HTR-8/SVneo (cell line): ENCODE measurements at regions not wholly inside any gene's neighbourhood (a gene's known extent, or its start where the extent isn't known, plus 50 kb on each side); places are given as distances from the start of the nearest gene placed in this dataset.
"Not testable (repeated sequence)": the region's sequence is repeated elsewhere in the genome, so short reads cannot be mapped to it uniquely, and the experiment has no call there.

Source experiments
- DNase-seq: peaks from one replicate; pipeline ENCODE4 v3.0.0; 2011; ENCODE audit warnings: low spot score, mixed read lengths; ENCODE audit not compliant: insufficient read length
- FAIRE-seq: peaks from 2 replicates; lab custom pipeline; 2011; peaks lifted over from hg19 to GRCh38; lab: Jason Lieb, UNC

DNA sequence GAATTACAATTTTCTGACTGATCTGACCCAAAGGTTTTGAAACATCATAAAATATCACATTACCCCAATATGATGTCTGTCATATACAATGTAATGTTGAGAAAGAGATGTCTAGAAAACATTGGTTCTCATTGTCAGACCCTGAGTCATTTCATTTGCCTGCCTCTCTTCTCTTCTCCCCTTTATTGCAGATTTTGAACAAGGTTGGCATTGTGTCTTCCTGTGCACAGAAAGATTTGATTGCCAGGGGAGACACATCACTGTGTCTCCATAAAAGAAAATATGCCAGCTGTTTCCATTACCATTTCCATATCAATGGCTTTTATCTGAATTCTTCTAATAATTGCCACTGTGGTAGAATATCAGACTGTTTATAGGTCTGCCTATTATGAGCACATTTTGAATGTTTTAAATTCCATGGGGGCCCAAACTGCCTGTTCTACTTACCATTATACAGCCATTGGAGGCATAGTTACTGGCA is 65.6 kb downstream of the IFI44 start:
- no peak for FAIRE-seq
- DNase-seq = no peak

DNA sequence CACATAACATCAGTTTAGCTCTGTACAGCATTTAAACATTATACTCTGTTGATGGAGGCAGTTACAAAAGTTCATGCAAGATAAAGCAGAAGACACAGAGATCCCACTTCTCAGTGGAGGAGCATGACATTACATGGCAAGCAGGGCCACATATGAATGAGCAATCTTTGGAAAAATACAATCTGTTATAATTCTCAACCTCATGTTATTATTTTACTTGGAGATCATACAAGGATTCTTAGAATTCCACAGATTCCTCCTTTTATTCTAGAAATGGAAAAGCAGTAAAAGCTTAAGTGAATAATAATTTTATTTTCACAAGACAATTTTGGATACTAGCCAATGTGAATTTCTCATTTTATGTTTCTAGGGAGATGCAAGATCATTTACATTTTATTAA is 66.6 kb downstream of the IFI44 start:
- FAIRE-seq (no peak), DNase-seq (no peak)

DNA sequence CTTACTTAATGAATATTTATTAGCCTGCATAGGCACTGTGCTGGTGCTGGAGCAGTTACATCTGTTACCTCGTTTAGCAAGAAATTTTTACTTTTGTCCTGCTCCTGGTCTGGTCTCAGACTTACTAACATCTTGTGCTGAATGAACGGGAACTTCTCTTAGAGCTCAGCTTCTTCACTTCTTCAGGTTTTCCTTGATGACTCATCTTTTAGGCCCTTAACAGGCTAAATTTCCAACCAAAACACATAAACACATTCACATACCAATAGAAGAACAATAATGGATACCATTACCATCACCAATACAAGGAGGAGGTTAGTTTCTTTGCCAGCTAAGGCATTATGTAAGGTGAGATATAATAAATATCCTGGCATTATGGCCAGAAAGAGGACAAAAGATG is 68.9 kb downstream of the IFI44 start:
- FAIRE-seq = no peak
- DNase-seq = no peak

- FAIRE-seq (no peak), DNase-seq (no peak)
Observed at GRCh38 chr1:78721136-78721535, 71.5 kb downstream of the IFI44 start.

GRCh38 chr1:78722105-78722504 is 72.5 kb downstream of the IFI44 start:
- no peak for DNase-seq

GRCh38 chr1:78722521-78722920 is 72.9 kb downstream of the IFI44 start:
- FAIRE-seq (no peak), DNase-seq (no peak)

More at GRCh38 chr1:78722105-78722504, 72.5 kb downstream of the IFI44 start:
- FAIRE-seq = no peak

DNA sequence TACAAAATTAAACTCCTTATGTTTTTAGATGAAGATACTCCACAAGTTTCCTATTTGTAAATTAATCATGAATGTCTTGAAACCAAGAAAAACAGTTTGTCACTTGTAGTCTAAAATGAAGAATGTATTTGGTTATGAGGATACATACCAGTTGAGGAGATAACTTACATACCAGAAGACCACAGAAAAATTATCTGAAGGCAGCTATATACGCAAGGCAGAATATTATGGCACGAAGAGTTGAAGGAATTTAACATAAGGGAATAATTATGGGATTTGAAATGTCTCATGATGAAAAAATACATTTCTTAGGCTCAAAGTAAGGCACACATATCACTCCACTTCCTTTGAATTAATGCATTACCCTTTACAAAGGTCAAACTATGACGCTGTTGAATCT is 73.3 kb downstream of the IFI44 start:
- no peak for FAIRE-seq

DNA sequence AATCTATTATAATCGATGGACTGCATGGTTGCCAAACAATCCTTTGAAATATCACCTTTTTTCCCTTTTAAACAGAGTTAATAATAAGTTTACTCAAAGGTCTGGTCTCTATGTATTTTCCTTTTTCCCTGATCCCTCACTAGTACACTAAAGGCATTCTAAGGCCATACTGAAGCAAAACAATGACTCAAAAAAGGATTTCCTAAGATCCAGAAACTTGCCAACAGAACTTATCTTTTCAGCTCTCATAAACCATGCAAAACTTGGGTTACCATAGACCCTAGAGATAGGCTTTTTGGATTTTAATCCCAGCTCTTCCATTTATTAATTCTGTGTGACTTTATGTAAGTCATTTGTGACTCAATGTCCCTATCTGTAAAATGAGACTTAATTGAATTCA is 77.1 kb downstream of the IFI44 start:
- FAIRE-seq (no peak), DNase-seq (no peak)

More for the DNA sequence above, 73.3 kb downstream of the IFI44 start:
- no peak for DNase-seq

GRCh38 chr1:78728359-78728758 is 78.7 kb downstream of the IFI44 start:
- no peak for DNase-seq
- no peak for FAIRE-seq

GRCh38 chr1:78730054-78730453 is 80.4 kb downstream of the IFI44 start:
- FAIRE-seq (no peak), DNase-seq (no peak)

GRCh38 chr1:78731674-78732073 is 82.0 kb downstream of the IFI44 start:
- no peak for DNase-seq
- FAIRE-seq = no peak

DNA sequence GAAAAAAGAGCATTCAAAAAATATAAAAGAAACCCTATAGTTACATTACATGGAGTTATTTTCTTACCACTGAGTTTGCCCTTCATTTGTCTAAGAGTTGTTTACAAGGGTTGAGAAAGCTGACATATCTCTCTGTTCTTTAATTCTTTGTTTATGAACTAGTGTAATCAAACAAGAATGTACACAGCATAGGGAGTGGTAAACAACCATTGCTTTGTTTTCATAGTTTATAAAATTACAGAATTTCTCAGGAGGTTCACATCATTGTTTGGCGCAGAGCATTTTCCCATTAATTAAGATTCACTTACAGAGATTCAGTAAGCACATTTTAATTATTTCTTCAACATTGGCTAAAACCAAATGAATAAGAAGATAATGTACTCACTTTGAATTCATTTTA is 87.6 kb downstream of the IFI44 start:
- DNase-seq = no peak
- FAIRE-seq = no peak

- FAIRE-seq = no peak
- DNase-seq = no peak
Observed at GRCh38 chr1:78743626-78744025, 94.0 kb downstream of the IFI44 start.

DNA sequence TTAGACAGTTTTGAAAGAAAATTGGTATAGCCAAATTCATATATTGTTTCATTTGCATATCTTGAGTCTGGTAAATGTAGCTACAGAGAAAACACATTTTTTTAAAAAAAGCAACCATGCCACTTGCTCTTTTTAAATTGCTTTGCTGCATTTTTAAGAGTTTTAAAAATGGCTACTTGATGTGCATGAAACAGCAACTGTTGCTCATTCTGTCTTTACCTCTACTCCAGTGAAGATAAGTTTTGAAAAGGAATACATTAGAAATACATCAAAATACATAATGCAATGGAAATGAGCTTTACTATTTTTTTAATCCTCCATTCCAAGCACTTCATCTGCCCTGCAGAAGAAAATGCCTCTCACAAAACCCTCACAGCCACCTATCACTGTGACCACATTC is 95.5 kb downstream of the IFI44 start:
- no peak for DNase-seq
- FAIRE-seq = no peak

DNA sequence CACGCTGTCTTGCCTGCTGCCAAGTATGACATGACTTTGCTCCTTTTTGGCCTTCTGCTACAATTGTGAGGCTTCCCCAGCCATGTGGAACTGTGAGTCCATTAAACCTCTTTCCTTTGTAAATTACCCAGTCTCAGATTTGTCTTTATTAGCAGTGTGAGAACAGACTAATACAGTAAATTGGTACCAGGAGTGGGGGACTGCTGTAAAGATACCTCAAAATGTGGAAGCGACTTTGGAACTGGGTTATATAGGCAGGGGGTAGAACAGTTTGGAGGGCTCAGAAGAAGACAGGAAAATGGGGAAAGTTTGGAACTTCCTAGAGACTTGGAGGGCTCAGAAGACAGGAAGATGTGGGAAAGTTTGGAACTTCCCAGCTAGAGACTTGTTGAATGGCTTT is 104.0 kb downstream of the IFI44 start:
- not testable (repeated sequence) for FAIRE-seq, DNase-seq

DNA sequence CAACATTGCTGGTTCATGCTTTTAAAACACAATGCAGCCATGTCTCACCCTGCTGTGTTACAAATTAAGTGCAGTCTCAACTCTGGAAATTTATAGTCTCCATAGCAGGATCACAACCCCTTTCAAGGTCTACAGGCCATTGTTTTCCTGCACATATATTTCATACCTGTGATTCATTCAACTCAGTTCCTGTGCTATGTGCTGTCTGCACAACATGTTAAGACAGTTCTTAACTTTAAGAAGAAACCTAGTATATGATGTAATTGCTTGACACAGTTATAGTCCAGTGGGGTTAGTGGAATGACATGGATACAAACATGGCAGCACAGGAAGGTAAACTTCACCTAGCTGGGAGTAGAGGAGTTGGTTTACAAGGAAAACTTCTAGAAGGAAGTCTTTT is 106.4 kb downstream of the IFI44 start:
- no peak for DNase-seq
- FAIRE-seq = no peak

GRCh38 chr1:78758506-78758905 is 108.9 kb downstream of the IFI44 start:
- DNase-seq = no peak
- no peak for FAIRE-seq

DNA sequence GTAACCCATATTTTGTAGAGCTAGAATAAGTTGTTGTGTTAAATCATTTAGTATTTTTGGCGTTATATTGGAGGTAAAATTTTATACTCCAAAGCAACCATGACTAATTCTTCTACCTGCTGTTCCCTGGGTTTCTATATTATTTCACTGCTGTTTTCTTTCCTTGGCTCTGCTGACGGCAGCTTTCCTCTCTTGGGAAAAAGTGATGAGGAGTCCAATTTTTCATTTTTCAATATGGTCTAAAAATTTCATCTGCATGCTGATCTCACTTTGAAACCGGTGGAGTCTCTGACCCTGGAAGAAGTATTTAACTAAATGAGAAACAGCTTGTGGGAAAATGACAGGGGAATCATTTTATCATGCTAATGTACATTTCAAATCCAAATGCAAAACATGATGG is 110.2 kb downstream of the IFI44 start:
- FAIRE-seq (no peak), DNase-seq (no peak)

DNA sequence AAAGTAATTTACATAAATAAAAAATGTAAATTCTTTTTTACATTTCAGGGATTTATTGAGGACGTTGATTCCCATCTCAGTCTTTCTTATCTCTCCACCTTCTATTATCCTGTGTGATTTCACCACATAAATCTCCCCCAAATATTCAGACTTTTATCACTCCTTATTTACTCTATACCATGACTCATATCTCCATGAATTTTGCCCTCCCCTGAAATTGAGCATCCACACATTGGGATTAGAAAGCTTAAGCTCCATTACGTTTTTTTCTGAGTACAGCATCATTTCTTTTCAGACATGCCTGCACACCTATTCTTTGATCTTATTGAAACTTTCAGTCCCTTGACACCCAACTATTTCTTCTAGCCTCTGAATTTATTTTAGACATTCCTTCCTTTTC is 111.2 kb downstream of the IFI44 start:
- DNase-seq (peak; percentile 8), FAIRE-seq (no peak)

GRCh38 chr1:78762113-78762512 is 112.5 kb downstream of the IFI44 start:
- FAIRE-seq = no peak

DNA sequence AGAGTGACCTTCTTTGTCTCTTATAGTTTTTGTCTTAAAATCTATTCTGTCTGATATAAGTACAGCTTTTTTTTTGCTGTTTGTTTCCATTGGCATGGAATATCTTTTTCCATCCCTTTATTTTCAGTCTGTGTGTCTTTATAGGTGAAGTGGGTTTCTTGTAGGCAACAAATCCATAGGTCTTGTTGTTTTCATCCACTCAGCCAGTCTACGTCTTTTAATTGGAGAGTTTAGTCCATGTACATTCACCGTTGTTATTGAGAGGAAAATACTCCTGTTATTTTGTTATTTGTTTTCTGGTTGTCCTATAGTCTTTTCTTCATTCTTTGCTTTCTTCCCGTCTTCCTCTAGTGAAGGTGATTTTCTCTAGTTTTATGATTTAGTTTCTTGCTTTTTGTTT is 115.9 kb downstream of the IFI44 start:
- no peak for DNase-seq
- FAIRE-seq = no peak

More at GRCh38 chr1:78762113-78762512, 112.5 kb downstream of the IFI44 start:
- no peak for DNase-seq

- FAIRE-seq = no peak
- no peak for DNase-seq
Observed at GRCh38 chr1:78779831-78780230, 130.2 kb downstream of the IFI44 start.

DNA sequence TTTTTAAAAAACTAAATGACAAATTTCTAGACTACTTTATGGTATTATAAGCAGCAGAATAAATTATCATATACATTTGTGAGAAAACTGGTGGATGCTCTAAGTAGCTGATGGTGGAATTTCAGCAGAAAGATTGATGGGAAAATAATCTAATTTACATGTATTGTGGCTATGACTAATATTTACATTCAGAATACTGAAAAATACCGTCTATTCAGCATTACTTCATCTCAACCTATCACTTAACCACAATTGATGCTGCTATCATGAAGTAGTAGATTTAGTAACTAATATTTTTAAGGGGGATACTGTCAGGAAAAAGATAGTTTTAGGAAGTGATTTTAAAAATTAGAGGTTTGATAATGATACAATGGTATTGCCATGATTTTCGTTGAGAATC is 137.9 kb downstream of the IFI44 start:
- FAIRE-seq (no peak), DNase-seq (no peak)
